T-helper 1 cell treated with Interleukin-12 subunit alpha and Interleukin-12 subunit beta and Interleukin-4 antibody, amounts not matched to agents 30 ng/mL and 1 ng/mL, for 36 hours (primary cell): ENCODE measurements at regions not wholly inside any gene's neighbourhood (a gene's known extent, or its start where the extent isn't known, plus 50 kb on each side); places are given as distances from the start of the nearest gene placed in this dataset.

ENCODE experiments used
- intact Hi-C: fragments of 100-400 bp; cut with micrococcal nuclease; formaldehyde crosslinking; loops from one replicate; pipeline ENCODE4 v1.15.1; 2024

GRCh38 chr9:13990994-13991393 is 322.9 kb downstream of the NFIB start:
- intact Hi-C loops: no loop called here

GRCh38 chr9:13990331-13990730 is 323.6 kb downstream of the NFIB start:
- intact Hi-C loops: no loop called here

- intact Hi-C loops: no loop called here
Measured at GRCh38 chr9:13988944-13989343, 325.0 kb downstream of the NFIB start.

- intact Hi-C loops: no loop called here
Measured at GRCh38 chr9:13983607-13984006, 330.3 kb downstream of the NFIB start.

GRCh38 chr9:13979941-13980318 is 334.0 kb downstream of the NFIB start:
- intact Hi-C loops: no loop called here

- intact Hi-C loops: no loop called here
Measured at GRCh38 chr9:13975611-13976290, 338.2 kb downstream of the NFIB start.

- intact Hi-C loops: no loop called here
Measured at GRCh38 chr9:13974891-13975290, 339.1 kb downstream of the NFIB start.

GRCh38 chr9:13971966-13972655 is 341.8 kb downstream of the NFIB start:
- intact Hi-C loops: no loop called here

GRCh38 chr9:13971415-13971814 is 342.5 kb downstream of the NFIB start:
- intact Hi-C loops: no loop called here

GRCh38 chr9:13970426-13970825 is 343.5 kb downstream of the NFIB start:
- intact Hi-C loops: no loop called here

- intact Hi-C loops: no loop called here
Measured at GRCh38 chr9:13970018-13970417, 343.9 kb downstream of the NFIB start.

GRCh38 chr9:13967438-13967837 is 346.5 kb downstream of the NFIB start:
- intact Hi-C loops: no loop called here

- intact Hi-C loops: no loop called here
Measured at GRCh38 chr9:13967011-13967410, 346.9 kb downstream of the NFIB start.

- intact Hi-C loops: no loop called here
Measured at GRCh38 chr9:13963005-13963653, 350.8 kb downstream of the NFIB start.

- intact Hi-C loops: no loop called here
Measured at GRCh38 chr9:13962006-13962405, 351.9 kb downstream of the NFIB start.

GRCh38 chr9:13960011-13960765 is 353.8 kb downstream of the NFIB start:
- intact Hi-C loops: no loop called here

- intact Hi-C loops: no loop called here
Measured at GRCh38 chr9:13958672-13959071, 355.3 kb downstream of the NFIB start.

GRCh38 chr9:13957089-13957488 is 356.9 kb downstream of the NFIB start:
- intact Hi-C loops: no loop called here

GRCh38 chr9:13956107-13956506 is 357.8 kb downstream of the NFIB start:
- intact Hi-C loops: no loop called here

GRCh38 chr9:13952906-13953305 is 361.0 kb downstream of the NFIB start:
- intact Hi-C loops: no loop called here

GRCh38 chr9:13948037-13948436 is 365.9 kb downstream of the NFIB start:
- intact Hi-C loops: no loop called here

- intact Hi-C loops: no loop called here
Measured at GRCh38 chr9:13943176-13943575, 370.8 kb downstream of the NFIB start.
